Suprapubic skin (tissue), 3 donors: ENCODE measurements at regions not wholly inside any gene's neighbourhood (a gene's known extent, or its start where the extent isn't known, plus 50 kb on each side); places are given as distances from the start of the nearest gene placed in this dataset.

Experiments
- POLR2A ChIP-seq, 2 donors: fragments of 450-650 bp; IDR thresholded peaks; one replicate each; pipeline ENCODE4 v1.6.1; 2017; ENCODE audit warnings: antibody characterized with exemption in 2 of 2, mild to moderate bottlenecking in 2 of 2, moderate library complexity in 2 of 2
- TF ChIP-seq, protein P1 (sequence below), 2 donors: fragments of 200-600 bp in 1 of 2; fragments of 450-650 bp in 1 of 2; sonication (generic) in 1 of 2; IDR thresholded peaks; one replicate each; pipeline ENCODE4 v1.5.1; 2016 to 2019; ENCODE audit warnings: antibody characterized with exemption in 2 of 2, mild to moderate bottlenecking in 1 of 2, moderate library complexity in 1 of 2

DNA sequence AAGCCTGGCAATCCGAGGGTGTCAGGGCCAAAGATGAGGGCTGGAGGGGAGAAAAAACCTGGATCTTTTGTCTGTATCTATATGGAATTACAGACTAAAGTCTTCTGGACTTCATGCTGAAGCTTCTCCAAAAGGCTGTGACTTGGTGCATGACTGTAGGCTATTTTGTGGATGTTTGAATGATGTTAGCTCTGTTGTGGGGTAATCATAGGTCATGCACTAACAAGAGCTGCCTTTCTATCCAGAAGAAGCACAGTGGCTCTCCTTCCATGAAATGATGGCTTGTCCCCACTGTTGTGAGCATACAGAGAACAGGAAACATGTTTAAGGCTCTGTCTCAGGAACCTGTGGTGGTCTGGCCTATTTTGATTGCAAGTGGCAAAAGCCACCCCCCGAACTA is 263.3 kb upstream of the PLET1 start:
- TF ChIP-seq POLR2A (IDR thresholded peaks at IDR 0.05) = no peak
- TF ChIP-seq, protein P1, sequence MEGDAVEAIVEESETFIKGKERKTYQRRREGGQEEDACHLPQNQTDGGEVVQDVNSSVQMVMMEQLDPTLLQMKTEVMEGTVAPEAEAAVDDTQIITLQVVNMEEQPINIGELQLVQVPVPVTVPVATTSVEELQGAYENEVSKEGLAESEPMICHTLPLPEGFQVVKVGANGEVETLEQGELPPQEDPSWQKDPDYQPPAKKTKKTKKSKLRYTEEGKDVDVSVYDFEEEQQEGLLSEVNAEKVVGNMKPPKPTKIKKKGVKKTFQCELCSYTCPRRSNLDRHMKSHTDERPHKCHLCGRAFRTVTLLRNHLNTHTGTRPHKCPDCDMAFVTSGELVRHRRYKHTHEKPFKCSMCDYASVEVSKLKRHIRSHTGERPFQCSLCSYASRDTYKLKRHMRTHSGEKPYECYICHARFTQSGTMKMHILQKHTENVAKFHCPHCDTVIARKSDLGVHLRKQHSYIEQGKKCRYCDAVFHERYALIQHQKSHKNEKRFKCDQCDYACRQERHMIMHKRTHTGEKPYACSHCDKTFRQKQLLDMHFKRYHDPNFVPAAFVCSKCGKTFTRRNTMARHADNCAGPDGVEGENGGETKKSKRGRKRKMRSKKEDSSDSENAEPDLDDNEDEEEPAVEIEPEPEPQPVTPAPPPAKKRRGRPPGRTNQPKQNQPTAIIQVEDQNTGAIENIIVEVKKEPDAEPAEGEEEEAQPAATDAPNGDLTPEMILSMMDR (IDR thresholded peaks at IDR 0.05) = no peak
